ENCODE measurements at regions not wholly inside any gene's neighbourhood (a gene's known extent, or its start where the extent isn't known, plus 50 kb on each side); places are given as distances from the start of the nearest gene placed in this dataset.

DNA sequence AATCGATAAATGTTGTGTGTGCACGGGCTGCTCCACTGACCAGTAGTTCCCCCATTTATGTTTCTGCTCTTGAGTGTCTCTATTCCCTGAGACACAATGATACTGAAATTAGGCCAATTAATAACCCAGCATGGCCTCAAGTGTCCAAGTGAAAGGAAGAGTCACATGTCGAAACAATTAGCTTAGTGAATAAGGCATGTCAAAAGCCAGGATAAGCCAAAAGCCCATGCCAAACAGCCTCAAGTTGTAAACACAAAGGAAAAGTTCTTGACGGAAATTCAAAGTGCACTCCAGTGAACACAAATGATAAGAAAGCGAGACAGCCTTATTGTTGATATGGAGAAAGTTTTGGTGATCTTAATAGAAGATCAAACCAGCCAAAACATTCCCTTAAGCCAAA is 167.1 kb upstream of the C1QTNF7 start:
- Histone ChIP-seq H3K36me3 (ENCODE audit: control insufficient read depth, low read length) (no peaks in the 10 kb centered on the region), H3K4me2 (ENCODE audit: low read length) (no peak overlapping the region), H3K9me2 (replicated peaks; ENCODE audit: control insufficient read depth, low read length) (no peaks in the 10 kb centered on the region), H3K27me3 (ENCODE audit: control insufficient read depth, low read length) (no peaks in the 10 kb centered on the region), H3K4me3 (ENCODE audit: low read length) (no peak overlapping the region), H3K9me3 (ENCODE audit: control insufficient read depth, insufficient read depth, low read length) (no peaks in the 10 kb centered on the region), H3K27ac (ENCODE audit: low read depth, low read length) (no peak overlapping the region), H3K79me2 (ENCODE audit: control insufficient read depth, low read length) (no peaks in the 10 kb centered on the region), H3F3A (ENCODE audit: control insufficient read depth, insufficient read depth) (no peaks in the 10 kb centered on the region), H3K4me1 (ENCODE audit: control insufficient read depth, low read length) (no peaks in the 10 kb centered on the region), H4K20me1 (ENCODE audit: control insufficient read depth, insufficient read depth, low read depth, low read length) (no peaks in the 10 kb centered on the region)
- TF ChIP-seq, protein P1, sequence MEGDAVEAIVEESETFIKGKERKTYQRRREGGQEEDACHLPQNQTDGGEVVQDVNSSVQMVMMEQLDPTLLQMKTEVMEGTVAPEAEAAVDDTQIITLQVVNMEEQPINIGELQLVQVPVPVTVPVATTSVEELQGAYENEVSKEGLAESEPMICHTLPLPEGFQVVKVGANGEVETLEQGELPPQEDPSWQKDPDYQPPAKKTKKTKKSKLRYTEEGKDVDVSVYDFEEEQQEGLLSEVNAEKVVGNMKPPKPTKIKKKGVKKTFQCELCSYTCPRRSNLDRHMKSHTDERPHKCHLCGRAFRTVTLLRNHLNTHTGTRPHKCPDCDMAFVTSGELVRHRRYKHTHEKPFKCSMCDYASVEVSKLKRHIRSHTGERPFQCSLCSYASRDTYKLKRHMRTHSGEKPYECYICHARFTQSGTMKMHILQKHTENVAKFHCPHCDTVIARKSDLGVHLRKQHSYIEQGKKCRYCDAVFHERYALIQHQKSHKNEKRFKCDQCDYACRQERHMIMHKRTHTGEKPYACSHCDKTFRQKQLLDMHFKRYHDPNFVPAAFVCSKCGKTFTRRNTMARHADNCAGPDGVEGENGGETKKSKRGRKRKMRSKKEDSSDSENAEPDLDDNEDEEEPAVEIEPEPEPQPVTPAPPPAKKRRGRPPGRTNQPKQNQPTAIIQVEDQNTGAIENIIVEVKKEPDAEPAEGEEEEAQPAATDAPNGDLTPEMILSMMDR (IDR thresholded peaks at IDR 0.05; ENCODE audit: low read depth, low read length, poor library complexity, severe bottlenecking): no peak
- TF ChIP-seq EZH2phosphoT487 (IDR thresholded peaks at IDR 0.05; ENCODE audit: borderline replicate concordance, low read length): no peak

DNA sequence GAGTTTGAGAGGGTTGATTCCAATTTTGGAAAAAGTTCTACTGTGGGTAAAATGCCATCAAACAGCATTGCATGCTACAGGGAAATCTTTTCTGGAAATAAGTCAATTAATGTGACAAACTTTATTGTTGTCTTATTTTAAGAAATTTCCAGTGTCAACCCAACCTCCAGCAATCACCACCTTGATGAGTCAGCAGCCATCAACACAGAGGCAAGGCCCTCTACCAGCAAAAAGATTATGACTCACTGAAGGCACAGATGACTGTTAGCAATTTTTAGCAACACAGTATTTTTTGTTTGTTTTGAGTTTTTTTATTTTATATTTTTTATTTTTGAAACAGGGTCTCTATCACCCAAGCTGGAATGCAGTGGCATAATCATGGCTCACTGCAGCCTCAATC is 165.4 kb upstream of the C1QTNF7 start:
- H3K4me3 ChIP-seq (ENCODE audit: low read length): no peak overlapping the region

DNA sequence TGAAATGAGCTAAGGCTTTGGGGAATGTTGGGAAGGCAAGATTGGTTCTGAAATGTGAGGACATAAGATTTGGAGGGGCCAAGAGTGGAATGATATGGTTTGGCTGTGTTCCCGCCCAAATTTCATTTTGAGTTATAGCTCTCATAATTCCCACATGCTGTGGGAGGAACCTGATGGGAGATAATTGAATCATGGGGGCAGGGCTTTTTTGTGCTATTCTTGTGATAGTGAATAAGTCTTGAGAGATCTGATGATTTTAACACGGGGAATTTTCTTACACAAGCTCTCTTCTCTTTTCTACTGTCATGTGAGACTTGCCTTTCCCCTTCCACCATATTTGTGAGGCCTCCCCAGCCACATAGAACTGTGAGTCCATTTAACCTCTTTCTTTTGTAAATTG is 157.6 kb upstream of the C1QTNF7 start:
- Histone ChIP-seq H3K9me3 (ENCODE audit: control insufficient read depth, insufficient read depth, low read length) (no peaks in the 10 kb centered on the region), H3K4me1 (ENCODE audit: control insufficient read depth, low read length) (no peaks in the 10 kb centered on the region), H4K20me1 (ENCODE audit: control insufficient read depth, insufficient read depth, low read depth, low read length) (no peaks in the 10 kb centered on the region), H3K4me3 (ENCODE audit: low read length) (no peak overlapping the region), H3K9me2 (replicated peaks; ENCODE audit: control insufficient read depth, low read length) (no peaks in the 10 kb centered on the region), H3F3A (ENCODE audit: control insufficient read depth, insufficient read depth) (no peaks in the 10 kb centered on the region), H3K27me3 (ENCODE audit: control insufficient read depth, low read length) (no peaks in the 10 kb centered on the region), H3K4me2 (ENCODE audit: low read length) (no peak overlapping the region), H3K27ac (ENCODE audit: low read depth, low read length) (no peak overlapping the region), H3K79me2 (ENCODE audit: control insufficient read depth, low read length) (no peaks in the 10 kb centered on the region), H3K36me3 (ENCODE audit: control insufficient read depth, low read length) (no peaks in the 10 kb centered on the region)
- TF ChIP-seq, protein P1 (IDR thresholded peaks at IDR 0.05; ENCODE audit: low read depth, low read length, poor library complexity, severe bottlenecking): no peak
- TF ChIP-seq EZH2phosphoT487 (IDR thresholded peaks at IDR 0.05; ENCODE audit: borderline replicate concordance, low read length): no peak

More for the DNA sequence above, 165.4 kb upstream of the C1QTNF7 start:
- Histone ChIP-seq H4K20me1 (ENCODE audit: control insufficient read depth, insufficient read depth, low read depth, low read length) (no peaks in the 10 kb centered on the region), H3K4me1 (ENCODE audit: control insufficient read depth, low read length) (no peaks in the 10 kb centered on the region), H3K36me3 (ENCODE audit: control insufficient read depth, low read length) (no peaks in the 10 kb centered on the region), H3K9me3 (ENCODE audit: control insufficient read depth, insufficient read depth, low read length) (no peaks in the 10 kb centered on the region), H3K4me2 (ENCODE audit: low read length) (no peak overlapping the region), H3K27ac (ENCODE audit: low read depth, low read length) (no peak overlapping the region), H3K79me2 (ENCODE audit: control insufficient read depth, low read length) (no peaks in the 10 kb centered on the region), H3F3A (ENCODE audit: control insufficient read depth, insufficient read depth) (no peaks in the 10 kb centered on the region), H3K9me2 (replicated peaks; ENCODE audit: control insufficient read depth, low read length) (no peaks in the 10 kb centered on the region), H3K27me3 (ENCODE audit: control insufficient read depth, low read length) (no peaks in the 10 kb centered on the region)
- TF ChIP-seq, protein P1 (IDR thresholded peaks at IDR 0.05; ENCODE audit: low read depth, low read length, poor library complexity, severe bottlenecking): no peak

DNA sequence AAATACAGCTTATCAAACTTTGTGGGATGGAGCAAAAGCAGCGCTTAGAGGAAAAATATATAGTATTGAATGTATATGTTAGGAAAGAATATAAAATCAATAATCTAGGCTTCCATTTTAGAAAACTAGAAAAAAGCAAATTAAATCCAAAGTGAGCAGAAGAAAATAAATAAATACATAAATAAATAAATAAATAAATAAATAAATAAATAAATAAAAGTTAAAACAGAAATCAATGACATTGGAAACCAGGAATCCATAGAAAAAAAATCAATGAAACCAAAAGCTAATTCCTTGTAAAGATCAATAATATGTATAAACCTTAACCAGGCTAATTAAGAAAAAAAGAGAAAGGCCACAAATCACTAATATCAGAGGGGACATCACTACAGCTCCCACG is 141.8 kb upstream of the C1QTNF7 start:
- H3K9me3 ChIP-seq (ENCODE audit: control insufficient read depth, insufficient read depth, low read length): no peaks in the 10 kb centered on the region
- no peak overlapping the region for H3K27ac ChIP-seq (ENCODE audit: low read depth, low read length)
- no peak overlapping the region for H3K4me3 ChIP-seq (ENCODE audit: low read length)
- no peaks in the 10 kb centered on the region for H3K27me3 ChIP-seq (ENCODE audit: control insufficient read depth, low read length)
- H3K4me2 ChIP-seq (ENCODE audit: low read length): no peak overlapping the region
- H3F3A ChIP-seq (ENCODE audit: control insufficient read depth, insufficient read depth): no peaks in the 10 kb centered on the region
- TF ChIP-seq EZH2phosphoT487 (IDR thresholded peaks at IDR 0.05; ENCODE audit: borderline replicate concordance, low read length): no peak
- TF ChIP-seq, protein P1 (IDR thresholded peaks at IDR 0.05; ENCODE audit: low read depth, low read length, poor library complexity, severe bottlenecking): no peak
- no peaks in the 10 kb centered on the region for H3K79me2 ChIP-seq (ENCODE audit: control insufficient read depth, low read length)
- H3K36me3 ChIP-seq (ENCODE audit: control insufficient read depth, low read length): no peaks in the 10 kb centered on the region
- H3K9me2 ChIP-seq (replicated peaks; ENCODE audit: control insufficient read depth, low read length): no peaks in the 10 kb centered on the region
- no peaks in the 10 kb centered on the region for H3K4me1 ChIP-seq (ENCODE audit: control insufficient read depth, low read length)
- no peaks in the 10 kb centered on the region for H4K20me1 ChIP-seq (ENCODE audit: control insufficient read depth, insufficient read depth, low read depth, low read length)

Measured in DOHH2 (cell line).